Testis (tissue), 2 donors: ENCODE measurements at regions not wholly inside any gene's neighbourhood (a gene's known extent, or its start where the extent isn't known, plus 50 kb on each side); places are given as distances from the start of the nearest gene placed in this dataset.

Source experiments
- CTCF ChIP-seq, 3 experiments: fragments of 450-650 bp in 2 of 3; fragments of 200-600 bp in 1 of 3; sonication (generic) in 1 of 3; IDR thresholded peaks; one replicate each; pipeline ENCODE4 v1.5.1; 2016 to 2019; ENCODE audit warnings: antibody characterized with exemption in 3 of 3, mild to moderate bottlenecking in 2 of 3, moderate library complexity in 1 of 3
- POLR2A ChIP-seq: fragments of 450-650 bp; IDR thresholded peaks from one replicate; pipeline ENCODE4 v1.6.1; 2017; ENCODE audit warnings: antibody characterized with exemption, mild to moderate bottlenecking, moderate library complexity

- TF ChIP-seq CTCF (IDR thresholded peaks at IDR 0.05) (no peak), POLR2A (no peak)
Observed at GRCh38 chr2:219695145-219695709, 67.8 kb downstream of the SLC4A3 start.
